IPS DF 4.7 (cell line): ENCODE measurements at regions not wholly inside any gene's neighbourhood (a gene's known extent, or its start where the extent isn't known, plus 50 kb on each side); places are given as distances from the start of the nearest gene placed in this dataset.
A peak's percentile ranks its signal among the peaks of the same experiment; 100 is the strongest.
"Not testable (repeated sequence)": the region's sequence is repeated elsewhere in the genome, so short reads cannot be mapped to it uniquely, and the experiment has no call there.

ENCODE experiments used
- DNase-seq: peaks from one replicate; pipeline ENCODE4 v3.0.0-alpha.2; 2013; ENCODE audit warnings: low spot score; ENCODE audit errors: extremely low read depth

DNA sequence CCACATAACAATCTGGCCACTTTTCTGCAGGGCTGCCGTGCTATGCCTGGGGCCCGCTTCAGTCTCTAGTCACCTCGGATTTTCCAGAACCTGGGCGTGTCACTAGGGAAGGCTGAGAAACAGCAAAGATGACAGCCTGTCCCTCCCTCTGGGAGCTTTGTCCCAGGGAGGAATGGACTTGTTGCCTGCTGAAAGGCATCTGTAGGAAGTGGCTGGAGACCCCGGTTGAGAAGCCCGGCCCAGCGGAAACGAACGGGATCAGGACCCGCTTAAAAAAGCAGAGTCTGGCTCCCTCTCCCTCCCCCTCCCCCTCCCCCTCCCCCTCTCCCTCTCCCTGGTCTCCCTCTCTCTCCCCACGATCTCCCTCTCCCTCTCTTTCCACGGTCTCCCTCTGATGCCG lies 149.5 kb upstream of the ZNF516 start:
- DNase-seq: no peak

DNA sequence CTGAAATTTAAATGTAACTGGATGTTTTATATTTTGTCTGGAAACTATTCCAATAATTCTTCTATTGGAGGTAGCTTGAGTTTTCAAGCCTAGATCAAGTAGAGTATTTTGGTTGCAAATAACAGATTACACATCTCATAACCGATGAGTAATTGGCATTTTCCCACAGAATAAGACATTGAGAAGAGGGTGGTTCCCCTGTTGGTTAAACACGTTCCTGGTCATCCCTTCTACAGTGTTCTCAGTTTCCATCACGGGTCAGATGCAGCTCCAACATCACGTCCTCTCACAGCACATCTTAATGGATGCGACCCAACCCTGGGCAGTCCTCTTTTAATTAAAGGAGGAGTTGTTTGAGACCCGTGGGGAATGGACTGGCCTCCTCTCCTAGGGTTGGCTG lies 149.0 kb upstream of the ZNF516 start:
- no peak for DNase-seq

DNA sequence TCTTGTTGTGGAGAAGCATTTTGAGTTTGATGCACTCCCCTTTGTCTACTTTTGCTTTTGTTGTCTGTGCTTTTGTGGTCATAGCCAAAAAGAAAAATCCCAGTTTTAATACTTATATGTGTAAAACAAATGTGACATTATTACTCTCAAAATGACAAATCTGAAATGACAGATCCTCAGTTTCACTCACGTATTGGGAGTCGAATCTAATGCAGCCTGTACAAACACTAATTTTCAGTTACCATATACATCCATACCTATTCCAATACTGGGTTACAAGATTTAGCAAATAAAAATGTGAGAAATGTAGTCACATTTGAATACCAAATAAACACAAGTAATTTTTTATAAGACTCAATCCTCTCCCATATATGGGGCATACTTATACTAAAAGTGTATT lies 148.2 kb upstream of the ZNF516 start:
- no peak for DNase-seq

DNA sequence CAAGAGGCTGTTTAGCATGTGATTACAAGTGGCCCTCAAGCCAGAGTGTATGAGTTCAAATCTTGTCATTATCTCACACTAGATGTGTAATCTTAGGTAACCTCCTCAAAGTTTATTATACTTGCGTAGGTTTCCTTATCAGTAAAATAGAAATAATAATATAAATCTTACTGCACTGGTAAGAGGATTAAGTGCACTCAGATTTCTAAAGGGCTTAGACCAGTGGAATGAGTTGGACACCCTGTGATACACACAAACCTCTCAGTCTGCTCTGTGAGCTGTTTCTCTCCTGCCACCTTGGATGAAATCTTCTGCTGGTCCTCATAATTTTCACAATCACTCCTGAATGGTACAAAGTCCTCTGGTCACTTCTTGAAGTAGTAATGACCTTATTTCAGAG lies 145.4 kb upstream of the ZNF516 start:
- DNase-seq: no peak

DNA sequence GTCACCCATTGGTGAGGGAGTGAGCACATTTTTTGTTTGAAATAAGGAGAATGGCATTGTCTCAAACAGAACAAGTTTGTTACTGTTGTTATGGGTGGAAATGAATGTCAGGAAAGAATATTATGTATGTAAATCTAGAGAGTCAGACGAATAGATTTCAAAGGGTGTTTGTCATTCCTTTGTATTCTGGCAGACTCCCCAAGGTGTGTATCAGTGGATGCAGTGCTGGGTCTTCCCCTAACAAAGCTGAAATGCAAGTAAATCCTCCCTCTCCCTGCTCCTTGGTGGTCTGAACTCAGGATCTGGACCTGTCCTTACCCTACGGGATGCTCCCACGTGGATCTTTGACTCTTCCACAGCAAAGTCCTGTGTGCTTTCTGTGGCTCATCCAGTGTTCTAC lies 139.5 kb upstream of the ZNF516 start:
- DNase-seq: no peak

DNA sequence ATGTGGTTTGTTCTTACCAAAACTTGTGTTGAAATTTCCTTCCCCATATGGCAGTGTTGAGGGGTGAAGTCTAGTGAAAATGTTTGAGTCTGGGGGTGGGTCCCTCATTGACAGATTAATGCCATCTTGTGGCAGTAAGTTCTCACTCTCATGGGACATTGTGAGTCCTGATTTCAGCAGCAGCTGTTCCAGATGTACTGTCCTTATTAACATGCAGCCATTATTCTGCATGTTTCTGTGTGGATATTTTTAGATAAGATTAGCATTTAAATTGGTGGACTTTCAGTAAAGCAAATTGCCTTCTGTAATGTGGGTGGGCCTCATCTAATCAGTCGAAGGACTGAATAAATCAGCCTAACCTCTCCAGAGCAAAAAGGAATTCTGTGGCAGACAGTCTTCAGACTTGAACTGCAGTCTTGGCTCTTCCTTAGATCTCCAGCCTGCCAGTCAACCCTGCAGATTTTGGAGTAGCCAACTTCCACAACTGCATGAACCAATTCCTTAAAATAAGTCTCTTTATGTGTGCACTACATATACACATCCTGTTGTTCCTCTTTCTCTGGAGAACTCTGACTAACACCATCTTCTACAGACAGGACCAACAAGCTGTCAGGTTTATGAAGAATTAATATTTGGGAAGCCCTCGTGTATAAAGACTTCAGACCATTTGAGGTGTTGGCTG lies 138.7 kb upstream of the ZNF516 start:
- DNase-seq: no peak

DNA sequence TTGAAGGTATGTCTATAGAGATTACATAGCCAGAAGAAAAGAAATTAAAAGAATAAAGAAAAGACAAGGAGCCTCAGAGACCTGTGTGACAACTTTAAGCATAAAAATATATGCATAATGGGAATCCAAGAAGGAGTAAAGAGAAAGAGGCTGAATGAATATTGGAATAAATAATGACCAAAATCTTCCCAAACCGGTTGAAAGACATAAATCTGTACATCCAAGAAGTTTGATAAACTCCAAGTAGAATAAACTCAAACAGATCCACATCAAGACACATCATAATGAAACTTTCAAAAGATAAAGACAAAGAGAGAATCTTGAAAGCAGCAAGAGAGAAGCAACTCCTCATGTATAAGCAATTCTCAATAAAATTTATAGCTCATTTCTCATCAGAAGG lies 132.4 kb upstream of the ZNF516 start:
- DNase-seq: no peak

DNA sequence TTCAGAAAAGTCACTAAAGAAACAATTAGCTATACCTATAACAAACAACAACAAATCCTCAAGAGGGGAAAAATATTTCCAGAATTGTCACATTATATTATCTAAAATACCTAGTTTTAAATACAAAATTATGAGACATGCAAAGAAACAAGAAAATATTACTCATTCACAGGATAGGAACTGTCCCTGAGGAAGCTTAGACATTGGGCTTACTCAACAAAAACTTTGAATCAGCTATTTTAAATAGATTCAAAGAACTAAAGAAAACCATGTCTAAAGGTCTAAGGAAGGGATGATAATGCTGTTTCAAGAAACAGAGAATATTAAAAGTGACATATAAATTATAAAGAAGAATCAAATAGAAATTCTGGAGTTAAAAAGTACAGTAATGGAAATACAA lies 131.9 kb upstream of the ZNF516 start:
- no peak for DNase-seq

DNA sequence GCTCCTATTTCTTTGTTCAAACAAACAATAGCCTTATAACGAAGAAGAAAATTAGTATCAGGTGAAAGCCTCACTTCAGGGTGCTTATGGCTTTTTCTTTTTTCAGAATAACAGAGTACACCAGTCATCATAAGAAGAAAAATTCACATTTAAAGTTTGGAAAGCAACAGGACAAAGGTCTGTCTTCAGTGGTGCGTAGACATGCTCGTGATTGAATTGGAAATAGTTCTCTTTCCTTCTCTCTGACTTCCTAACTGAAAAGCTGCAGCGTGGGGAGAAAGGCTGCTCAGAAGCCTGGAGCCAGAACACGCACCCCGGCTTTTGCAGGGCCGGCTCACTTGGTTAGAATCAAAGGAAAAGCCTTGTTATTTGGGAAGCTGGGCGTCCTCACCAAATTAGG lies 127.6 kb upstream of the ZNF516 start:
- DNase-seq: no peak

DNA sequence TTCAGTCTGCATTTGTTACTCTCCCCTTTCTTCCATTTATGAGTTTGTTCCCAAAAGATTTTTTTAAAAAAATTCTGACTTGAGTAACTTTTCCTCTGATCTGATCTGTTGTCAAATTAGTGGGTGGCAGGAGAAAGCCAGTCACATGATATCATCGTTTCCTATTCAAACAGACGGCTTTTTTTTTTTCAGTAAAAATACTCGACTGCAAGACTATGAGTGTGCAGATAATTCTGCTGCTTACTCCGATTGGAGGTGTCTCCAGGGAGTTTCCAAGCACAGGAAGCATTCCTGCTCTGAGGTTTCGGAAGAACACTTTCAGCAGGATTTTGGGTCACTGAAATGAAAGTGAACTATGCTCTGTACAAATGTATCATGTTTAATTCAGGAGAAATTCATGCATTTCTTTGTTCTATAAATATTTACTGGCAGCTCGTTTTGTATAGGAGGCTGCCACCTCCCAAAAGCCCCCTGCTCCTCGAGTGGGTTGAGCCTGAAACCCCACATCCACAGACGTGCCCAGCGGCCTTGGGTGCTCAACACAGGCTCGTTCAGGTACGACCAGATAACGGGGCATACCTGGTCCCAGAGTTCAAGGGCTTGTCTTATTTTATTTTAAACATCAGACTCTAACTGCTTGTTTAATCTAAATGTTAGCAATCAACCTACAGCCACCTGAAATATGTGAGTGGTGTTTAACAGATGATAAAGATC lies 126.9 kb upstream of the ZNF516 start:
- no peak for DNase-seq

DNA sequence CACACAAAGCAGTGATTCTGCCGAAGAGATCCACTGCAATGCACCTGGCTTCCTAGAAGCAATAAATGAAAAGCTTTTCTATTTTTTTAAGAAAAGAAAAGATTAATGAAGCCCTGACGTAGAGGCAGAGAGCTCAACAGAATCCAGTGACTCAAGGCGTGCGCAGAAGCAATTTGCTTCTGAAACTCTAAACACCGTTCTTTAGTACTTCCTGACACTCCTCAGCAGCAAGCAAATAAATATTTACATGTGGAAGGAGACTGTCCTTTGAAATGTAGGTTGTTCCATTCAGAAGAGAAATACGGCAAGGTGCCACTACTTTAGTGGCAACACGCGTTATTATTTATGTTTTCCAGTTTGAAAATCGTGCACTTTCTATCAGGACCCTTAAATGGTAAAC lies 126.2 kb upstream of the ZNF516 start:
- no peak for DNase-seq

DNA sequence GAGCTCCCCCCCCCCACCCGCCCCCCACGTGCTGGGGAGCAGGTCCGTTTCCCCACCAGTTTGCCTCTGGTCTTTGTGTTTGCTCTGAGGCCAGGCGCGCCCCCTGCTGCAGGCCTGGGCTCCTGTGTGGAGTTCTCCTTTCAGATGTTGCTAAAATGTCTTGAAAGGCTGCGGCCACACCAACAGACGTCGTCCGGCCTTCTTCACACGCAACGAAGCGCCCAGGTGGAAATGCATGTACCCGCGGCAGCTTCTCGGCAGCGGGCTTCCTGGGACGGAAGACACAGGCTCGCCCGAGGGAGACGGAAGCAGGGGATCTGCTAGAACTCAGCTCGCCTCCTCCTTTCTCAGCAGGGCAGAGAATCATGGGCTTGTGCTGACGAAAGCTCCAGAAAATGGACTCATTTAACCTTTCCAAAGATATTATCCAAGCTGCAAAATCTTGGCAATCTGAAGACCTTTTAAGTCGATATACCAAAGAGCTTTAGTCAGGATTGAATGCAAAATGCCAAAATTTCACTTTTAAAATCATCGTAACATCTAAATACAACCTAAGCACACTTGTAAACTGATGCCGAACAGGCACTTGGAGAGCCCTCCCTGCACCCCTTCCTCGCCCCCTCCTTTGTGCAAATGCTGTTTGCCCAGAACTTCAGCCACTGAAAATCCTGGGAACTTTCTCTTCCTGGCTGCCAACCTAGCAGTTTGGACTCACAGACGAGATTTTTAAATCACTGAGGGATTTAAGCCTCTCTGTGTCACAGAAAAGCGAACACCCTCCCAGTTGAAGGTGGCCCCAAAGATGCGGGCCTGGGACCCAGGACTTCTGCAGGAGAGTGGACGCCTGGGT lies 125.5 kb upstream of the ZNF516 start:
- DNase-seq: peak; percentile 25

DNA sequence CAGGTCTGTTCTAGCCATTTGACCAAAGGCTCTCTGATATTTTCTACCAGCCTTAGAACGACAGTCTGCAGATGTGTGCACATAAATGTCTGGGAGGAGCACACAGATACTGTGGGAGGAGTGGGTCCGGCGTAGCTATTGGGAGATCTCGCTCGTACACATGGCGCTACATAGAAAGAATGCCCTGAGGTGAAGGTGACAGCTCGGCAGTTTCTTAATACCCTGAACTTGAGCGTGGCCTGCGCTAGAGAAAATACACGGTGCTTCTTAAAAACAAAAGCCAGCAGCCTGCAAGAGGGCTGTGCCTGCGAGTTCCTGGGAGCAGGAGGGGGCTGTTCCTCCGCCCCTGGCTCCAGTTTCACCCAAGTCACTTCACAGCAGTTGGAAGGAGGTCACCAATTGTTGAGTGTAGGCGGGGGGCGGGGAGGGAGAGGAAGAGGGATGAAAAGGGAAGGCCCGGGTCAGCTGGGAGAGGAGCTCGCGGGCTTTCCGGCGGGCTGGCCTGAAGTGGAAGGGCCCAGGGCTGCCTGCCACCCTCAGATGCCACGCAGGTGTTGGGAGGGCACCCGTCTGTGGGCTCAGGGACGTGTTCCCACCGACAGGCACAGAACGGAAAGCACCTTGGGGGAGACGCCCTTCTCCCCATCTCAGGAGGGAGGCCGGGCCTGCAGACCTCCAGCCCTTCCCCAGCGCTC lies 124.7 kb upstream of the ZNF516 start:
- DNase-seq: peak; percentile 14

DNA sequence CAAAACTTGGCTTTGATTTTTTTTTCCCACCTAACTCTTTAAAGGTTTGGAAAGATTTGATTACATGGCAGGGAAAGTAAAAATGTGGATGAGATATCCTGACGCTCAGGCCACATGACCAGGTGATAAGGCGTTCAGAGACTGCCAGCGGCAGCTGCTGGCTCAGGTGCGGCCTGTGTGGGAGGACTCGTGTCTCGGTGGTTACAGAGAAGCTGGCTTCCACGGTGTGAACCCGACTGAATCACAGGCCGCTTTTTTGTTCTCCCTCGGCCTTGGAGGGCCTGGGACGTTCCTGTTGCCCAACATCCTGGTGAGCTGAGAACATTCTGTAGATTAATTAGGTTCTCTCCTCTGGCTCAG lies 124.2 kb upstream of the ZNF516 start:
- no peak for DNase-seq

DNA sequence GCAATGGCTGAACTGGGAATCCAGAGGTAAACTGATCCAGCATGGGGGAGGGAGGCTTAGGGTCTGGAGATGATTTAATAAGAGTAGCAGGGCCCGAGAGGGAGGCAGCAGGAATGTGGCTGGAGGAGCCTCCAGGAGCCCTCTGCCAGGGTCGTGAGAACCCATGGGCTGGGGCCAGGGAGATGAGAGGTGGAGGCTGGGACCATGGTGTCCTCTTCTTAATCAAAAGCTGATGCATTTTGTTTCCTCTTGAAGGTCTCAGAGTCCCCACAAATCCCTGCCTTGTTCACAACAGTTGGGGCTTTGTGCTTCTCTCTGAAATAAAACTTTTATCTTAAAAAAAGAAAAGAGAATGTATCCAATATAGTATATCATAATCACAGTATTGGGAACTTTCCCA lies 123.7 kb upstream of the ZNF516 start:
- no peak for DNase-seq

DNA sequence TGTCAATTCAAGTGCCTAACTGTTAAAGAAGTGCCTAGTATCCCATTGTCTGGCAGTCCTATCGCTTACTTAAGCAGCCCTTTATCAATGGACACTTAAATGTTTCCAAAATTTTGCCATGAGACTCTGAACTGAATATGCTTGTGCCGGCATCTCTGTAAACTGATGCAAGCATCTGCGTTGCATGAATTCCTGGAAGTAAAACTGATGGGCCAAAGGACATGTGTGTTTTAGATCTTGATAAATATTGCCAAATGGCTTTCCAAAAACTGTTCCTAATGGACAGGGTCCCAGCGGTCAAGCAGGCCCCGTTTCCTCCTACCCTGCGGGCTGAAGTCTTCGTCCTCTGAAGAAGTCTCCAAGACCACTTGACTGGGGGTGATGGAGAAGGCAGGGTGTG lies 121.3 kb upstream of the ZNF516 start:
- DNase-seq: no peak

DNA sequence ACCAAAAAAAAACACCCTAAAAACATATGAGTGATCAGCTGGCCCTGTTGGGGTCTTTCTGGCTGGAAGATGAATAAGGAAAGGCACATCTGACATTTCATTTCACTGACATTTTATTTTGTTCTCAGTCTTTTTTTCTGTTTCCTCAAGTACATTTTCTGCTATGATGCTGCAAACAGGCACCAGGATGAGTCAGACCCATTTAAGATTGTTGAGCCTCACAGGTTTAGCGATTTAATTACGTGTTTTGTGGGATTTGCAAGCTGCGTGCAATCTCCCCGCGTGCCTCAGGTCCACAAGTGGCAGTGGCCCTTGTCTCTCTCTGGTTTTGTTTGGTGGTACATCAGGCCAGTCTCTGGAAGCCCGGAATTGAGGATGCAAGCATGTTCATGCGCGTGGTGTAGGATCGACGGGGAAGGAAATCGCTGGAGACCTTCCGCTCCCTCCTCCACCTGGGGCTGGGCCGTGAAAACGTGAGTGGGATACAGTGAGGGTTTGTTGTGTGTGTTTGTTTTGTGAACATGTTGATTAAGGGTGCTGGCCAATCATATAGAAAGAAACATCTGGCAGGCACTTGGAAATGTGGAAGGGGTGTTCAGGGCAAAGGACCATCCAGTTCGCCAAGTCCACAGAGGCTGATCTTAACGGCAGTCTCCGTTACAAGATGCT lies 120.2 kb upstream of the ZNF516 start:
- DNase-seq: no peak

DNA sequence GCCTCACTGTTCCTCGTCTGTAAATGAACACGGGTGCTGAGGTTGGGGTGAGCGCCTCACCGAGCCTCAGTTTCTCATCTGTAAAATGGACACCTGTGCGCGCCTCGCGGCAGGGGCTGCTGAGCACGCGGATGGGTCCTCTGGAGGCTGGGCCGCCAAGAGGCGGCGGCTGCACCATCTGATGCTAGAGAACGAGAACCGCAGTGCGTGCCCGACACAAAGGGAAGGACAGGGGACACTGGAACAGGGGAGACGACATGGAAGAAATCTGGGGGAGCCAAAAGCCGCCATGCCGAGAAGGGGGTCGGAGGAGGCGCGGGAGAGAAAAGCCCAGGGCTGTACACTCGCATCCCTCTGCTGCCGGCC lies 118.7 kb upstream of the ZNF516 start:
- DNase-seq: no peak

DNA sequence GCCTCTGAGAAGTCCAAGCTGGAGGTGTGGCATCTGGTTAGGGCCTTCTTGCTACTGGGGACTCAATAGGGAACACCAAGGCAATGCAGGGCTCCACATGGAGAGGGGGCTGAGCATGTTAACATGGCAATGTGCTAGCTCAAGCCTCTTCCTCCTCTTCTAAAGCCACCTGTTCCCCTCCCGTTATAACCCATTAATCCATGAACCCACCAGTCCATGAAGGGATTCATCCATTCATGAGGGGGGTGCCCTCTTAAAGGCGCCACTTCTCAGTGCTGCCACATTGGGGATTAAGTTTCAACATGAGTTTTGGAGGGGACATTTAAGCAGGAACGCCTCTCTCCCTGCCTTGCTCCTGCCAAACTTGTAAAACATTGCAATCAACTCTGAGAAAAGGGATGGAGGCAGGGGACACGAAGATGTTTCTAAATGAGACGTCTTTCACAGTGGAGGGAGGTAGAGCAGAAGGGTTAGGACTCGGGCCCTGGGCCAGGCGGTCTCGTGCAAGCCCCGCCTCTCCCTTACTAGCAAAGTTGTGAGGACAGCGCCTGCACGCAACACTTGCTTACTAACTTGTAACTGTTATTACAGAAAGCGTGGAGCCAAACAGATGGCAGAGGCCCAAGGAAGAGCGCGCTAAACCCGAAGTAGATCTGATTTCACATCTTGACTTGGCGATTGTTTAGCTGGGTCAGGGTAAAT lies 118.2 kb upstream of the ZNF516 start:
- no peak for DNase-seq

DNA sequence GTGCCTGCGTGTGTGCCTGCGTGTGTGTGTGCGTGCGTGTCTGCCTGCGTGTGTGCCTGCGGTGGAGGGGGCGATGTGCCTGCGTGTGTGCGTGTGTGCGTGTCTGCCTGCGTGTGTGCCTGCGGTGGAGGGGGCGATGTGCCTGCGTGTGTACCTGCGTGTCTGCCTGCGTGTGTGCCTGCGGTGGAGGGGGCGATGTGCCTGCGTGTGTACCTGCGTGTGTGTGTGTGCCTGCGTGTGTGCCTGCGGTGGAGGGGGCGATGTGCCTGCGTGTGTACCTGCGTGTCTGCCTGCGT lies 116.7 kb upstream of the ZNF516 start:
- not testable (repeated sequence) for DNase-seq
